Rectal smooth muscle tissue (tissue), 1 donor: ENCODE measurements at regions not wholly inside any gene's neighbourhood (a gene's known extent, or its start where the extent isn't known, plus 50 kb on each side); places are given as distances from the start of the nearest gene placed in this dataset.

Experiments
- H3K27ac ChIP-seq: one replicate; pipeline ENCODE4 v1.7.0; 2013; ENCODE audit warnings: low read depth, low read length, inconsistent platforms
- H3K27me3 ChIP-seq: one replicate; pipeline ENCODE4 v1.7.0; 2013; ENCODE audit warnings: low read length; ENCODE audit not compliant: control insufficient read depth, insufficient read depth
- H3K36me3 ChIP-seq: one replicate; pipeline ENCODE4 v1.7.0; 2013; ENCODE audit warnings: low read length; ENCODE audit not compliant: control insufficient read depth, insufficient read depth
- H3K4me1 ChIP-seq: one replicate; pipeline ENCODE4 v1.7.0; 2013; ENCODE audit warnings: low read length; ENCODE audit not compliant: control insufficient read depth, insufficient read depth
- H3K4me3 ChIP-seq: one replicate; pipeline ENCODE4 v1.7.0; 2013; ENCODE audit warnings: low read length
- H3K9ac ChIP-seq: one replicate; pipeline ENCODE4 v1.7.0; 2013; ENCODE audit warnings: low read length

GRCh38 chr1:13900583-13900982, 200.6 kb downstream of the PRDM2 start:
- Histone ChIP-seq H3K4me3 (no peak overlapping the region), H3K36me3 (no peaks in the 10 kb centered on the region), H3K27ac (no peak overlapping the region), H3K27me3 (no peaks in the 10 kb centered on the region), H3K9ac (no peak overlapping the region), H3K4me1 (no peaks in the 10 kb centered on the region)

- H3K27me3 ChIP-seq, result no peaks in the 10 kb centered on the region
- no peak overlapping the region for H3K4me3 ChIP-seq
- H3K36me3 ChIP-seq, result no peaks in the 10 kb centered on the region
- H3K9ac ChIP-seq, result no peak overlapping the region
- no peak overlapping the region for H3K27ac ChIP-seq
- no peaks in the 10 kb centered on the region for H3K4me1 ChIP-seq
Measured at GRCh38 chr1:13901039-13901438, 201.1 kb downstream of the PRDM2 start.

- H3K27me3 ChIP-seq, result no peaks in the 10 kb centered on the region
- H3K4me3 ChIP-seq, result no peak overlapping the region
- no peak overlapping the region for H3K9ac ChIP-seq
- no peaks in the 10 kb centered on the region for H3K36me3 ChIP-seq
- H3K27ac ChIP-seq, result no peak overlapping the region
- no peaks in the 10 kb centered on the region for H3K4me1 ChIP-seq
Measured at GRCh38 chr1:13901597-13901996, 201.6 kb downstream of the PRDM2 start.

GRCh38 chr1:13908128-13908527, 208.1 kb downstream of the PRDM2 start:
- H3K27me3 ChIP-seq, result no peaks in the 10 kb centered on the region
- H3K36me3 ChIP-seq, result no peaks in the 10 kb centered on the region
- no peak overlapping the region for H3K27ac ChIP-seq
- H3K4me3 ChIP-seq, result no peak overlapping the region
- H3K9ac ChIP-seq, result no peak overlapping the region
- H3K4me1 ChIP-seq, result no peaks in the 10 kb centered on the region

GRCh38 chr1:13911697-13912619, 212.0 kb downstream of the PRDM2 start:
- Histone ChIP-seq H3K27ac (no peak overlapping the region), H3K4me1 (no peaks in the 10 kb centered on the region), H3K4me3 (no peak overlapping the region), H3K36me3 (no peaks in the 10 kb centered on the region), H3K27me3 (no peaks in the 10 kb centered on the region), H3K9ac (no peak overlapping the region)

GRCh38 chr1:13913396-13913795, 213.4 kb downstream of the PRDM2 start:
- Histone ChIP-seq H3K27ac (no peak overlapping the region), H3K27me3 (no peaks in the 10 kb centered on the region), H3K36me3 (no peaks in the 10 kb centered on the region), H3K4me1 (no peaks in the 10 kb centered on the region), H3K9ac (no peak overlapping the region), H3K4me3 (no peak overlapping the region)

GRCh38 chr1:13916530-13916929, 216.5 kb downstream of the PRDM2 start:
- no peak overlapping the region for H3K4me3 ChIP-seq

GRCh38 chr1:13917607-13918006, 217.6 kb downstream of the PRDM2 start:
- no peak overlapping the region for H3K4me3 ChIP-seq
- no peak overlapping the region for H3K27ac ChIP-seq
- H3K27me3 ChIP-seq, result no peaks in the 10 kb centered on the region
- H3K4me1 ChIP-seq, result no peaks in the 10 kb centered on the region
- no peak overlapping the region for H3K9ac ChIP-seq
- H3K36me3 ChIP-seq, result no peaks in the 10 kb centered on the region

More at GRCh38 chr1:13916530-13916929, 216.5 kb downstream of the PRDM2 start:
- Histone ChIP-seq H3K9ac (no peak overlapping the region), H3K27me3 (no peaks in the 10 kb centered on the region), H3K36me3 (no peaks in the 10 kb centered on the region), H3K4me1 (no peaks in the 10 kb centered on the region), H3K27ac (no peak overlapping the region)

GRCh38 chr1:13918862-13919261, 218.9 kb downstream of the PRDM2 start:
- H3K4me3 ChIP-seq, result no peak overlapping the region
- H3K9ac ChIP-seq, result no peak overlapping the region
- H3K36me3 ChIP-seq, result no peaks in the 10 kb centered on the region
- H3K27ac ChIP-seq, result no peak overlapping the region
- H3K4me1 ChIP-seq, result no peaks in the 10 kb centered on the region
- no peaks in the 10 kb centered on the region for H3K27me3 ChIP-seq

GRCh38 chr1:13921190-13921589, 221.2 kb downstream of the PRDM2 start:
- Histone ChIP-seq H3K9ac (no peak overlapping the region), H3K27me3 (no peaks in the 10 kb centered on the region), H3K4me3 (no peak overlapping the region), H3K4me1 (no peaks in the 10 kb centered on the region), H3K36me3 (no peaks in the 10 kb centered on the region), H3K27ac (no peak overlapping the region)

GRCh38 chr1:13922466-13923110, 222.6 kb downstream of the PRDM2 start:
- Histone ChIP-seq H3K36me3 (no peaks in the 10 kb centered on the region), H3K4me1 (no peaks in the 10 kb centered on the region), H3K4me3 (no peak overlapping the region), H3K9ac (no peak overlapping the region), H3K27me3 (no peaks in the 10 kb centered on the region), H3K27ac (no peak overlapping the region)

GRCh38 chr1:13926556-13926955, 226.6 kb downstream of the PRDM2 start:
- Histone ChIP-seq H3K27me3 (no peaks in the 10 kb centered on the region), H3K27ac (no peak overlapping the region), H3K4me1 (no peaks in the 10 kb centered on the region), H3K9ac (no peak overlapping the region), H3K36me3 (no peaks in the 10 kb centered on the region), H3K4me3 (no peak overlapping the region)

- no peak overlapping the region for H3K9ac ChIP-seq
- H3K27ac ChIP-seq, result no peak overlapping the region
- H3K27me3 ChIP-seq, result no peaks in the 10 kb centered on the region
- H3K4me3 ChIP-seq, result no peak overlapping the region
- no peaks in the 10 kb centered on the region for H3K36me3 ChIP-seq
- H3K4me1 ChIP-seq, result no peaks in the 10 kb centered on the region
Measured at GRCh38 chr1:13927736-13928135, 227.7 kb downstream of the PRDM2 start.
